Keratinocyte (primary cell): ENCODE measurements at regions not wholly inside any gene's neighbourhood (a gene's known extent, or its start where the extent isn't known, plus 50 kb on each side); places are given as distances from the start of the nearest gene placed in this dataset.

Source experiments
- DNase-seq: peaks from one replicate; pipeline ENCODE4 v3.0.0-alpha.2; 2011; ENCODE audit warnings: low read depth, missing footprints, low spot score
- FAIRE-seq: peaks from 2 replicates; lab custom pipeline; 2011; peaks lifted over from hg19 to GRCh38; lab: Jason Lieb, UNC
- H2AFZ ChIP-seq: 2 replicates; pipeline ENCODE4 v1.6.0; 2012; ENCODE audit warnings: low read length, control low read depth, inconsistent platforms; ENCODE audit not compliant: control insufficient read depth
- H3K27ac ChIP-seq: 2 replicates; pipeline ENCODE4 v1.5.1; 2011; ENCODE audit warnings: low read length; ENCODE audit not compliant: control insufficient read depth, insufficient read depth
- H3K27me3 ChIP-seq: 3 replicates; pipeline ENCODE4 v1.6.0; 2011; ENCODE audit warnings: low read length; ENCODE audit not compliant: control insufficient read depth, insufficient read depth; ENCODE audit errors: extremely low read depth
- H3K36me3 ChIP-seq, 2 experiments: 2 replicates in 1 of 2; 3 replicates in 1 of 2; pipeline ENCODE4 v1.5.1; 2011; ENCODE audit warnings: low read length in 2 of 2, mild to moderate bottlenecking in 1 of 2; ENCODE audit not compliant: control insufficient read depth in 2 of 2, insufficient read depth in 2 of 2; ENCODE audit errors: extremely low read depth in 1 of 2
- H3K4me1 ChIP-seq: 3 replicates; pipeline ENCODE4 v1.5.1; 2011; ENCODE audit warnings: low read length; ENCODE audit not compliant: control insufficient read depth, insufficient read depth; ENCODE audit errors: extremely low read depth
- H3K4me2 ChIP-seq: 3 replicates; pipeline ENCODE4 v1.6.0; 2011; ENCODE audit warnings: low read depth, low read length; ENCODE audit not compliant: control insufficient read depth, insufficient read depth; ENCODE audit errors: extremely low read depth
- H3K4me3 ChIP-seq, 3 experiments: fragments of 200-600 bp in 1 of 3; sonication (generic) in 1 of 3; 2 replicates in 2 of 3; 3 replicates in 1 of 3; pipeline ENCODE4 v1.5.1; 2011 to 2016; ENCODE audit warnings: low read length in 3 of 3, mild to moderate bottlenecking in 3 of 3, control low read depth in 2 of 3, inconsistent platforms in 1 of 3, low read depth in 1 of 3, mixed read lengths in 1 of 3, mixed run types in 1 of 3, moderate library complexity in 1 of 3; ENCODE audit not compliant: control insufficient read depth in 2 of 3, insufficient read depth in 2 of 3; ENCODE audit errors: extremely low read depth in 1 of 3
- H3K79me2 ChIP-seq: 2 replicates; pipeline ENCODE4 v1.6.0; 2012; ENCODE audit warnings: low read length; ENCODE audit not compliant: control insufficient read depth, insufficient read depth
- H3K9ac ChIP-seq: 3 replicates; pipeline ENCODE4 v1.6.0; 2011; ENCODE audit warnings: low read length; ENCODE audit not compliant: control insufficient read depth, insufficient read depth; ENCODE audit errors: extremely low read depth
- H3K9me1 ChIP-seq: 3 replicates; pipeline ENCODE4 v1.6.0; 2011; ENCODE audit warnings: low read length; ENCODE audit not compliant: control insufficient read depth, insufficient read depth; ENCODE audit errors: extremely low read depth
- H3K9me3 ChIP-seq: 2 replicates; pipeline ENCODE4 v1.5.1; 2012; ENCODE audit warnings: low read depth, low read length; ENCODE audit not compliant: control insufficient read depth
- H4K20me1 ChIP-seq: 3 replicates; pipeline ENCODE4 v1.6.0; 2011; ENCODE audit warnings: low read length; ENCODE audit not compliant: control insufficient read depth, insufficient read depth; ENCODE audit errors: extremely low read depth
- EZH2 ChIP-seq: IDR thresholded peaks from one replicate; pipeline ENCODE4 v1.6.1; 2012; ENCODE audit warnings: inconsistent platforms, mild to moderate bottlenecking, low read length, moderate library complexity
- dilution Hi-C: fragments of 300-500 bp; cut with MboI; formaldehyde crosslinking; loops from one replicate; pipeline ENCODE4 v1.7.0; 2020; ENCODE audit warnings: low sequenced_read_pairs; ENCODE audit not compliant: extremely low pct_ligation_motif_present
- TF ChIP-seq, protein P1 (sequence below), 3 experiments: IDR thresholded peaks in 1 of 3; conservative IDR thresholded peaks in 1 of 3; optimal IDR thresholded peaks in 1 of 3; 2 replicates in 2 of 3; 3 replicates in 1 of 3; pipeline versions ENCODE3 to v1.5.1; 2011; ENCODE audit warnings: low read length in 3 of 3, mild to moderate bottlenecking in 3 of 3, moderate library complexity in 2 of 3, control low read depth in 1 of 3, inconsistent platforms in 1 of 3; ENCODE audit not compliant: insufficient read depth in 2 of 3; ENCODE audit errors: extremely low read depth in 1 of 3

DNA sequence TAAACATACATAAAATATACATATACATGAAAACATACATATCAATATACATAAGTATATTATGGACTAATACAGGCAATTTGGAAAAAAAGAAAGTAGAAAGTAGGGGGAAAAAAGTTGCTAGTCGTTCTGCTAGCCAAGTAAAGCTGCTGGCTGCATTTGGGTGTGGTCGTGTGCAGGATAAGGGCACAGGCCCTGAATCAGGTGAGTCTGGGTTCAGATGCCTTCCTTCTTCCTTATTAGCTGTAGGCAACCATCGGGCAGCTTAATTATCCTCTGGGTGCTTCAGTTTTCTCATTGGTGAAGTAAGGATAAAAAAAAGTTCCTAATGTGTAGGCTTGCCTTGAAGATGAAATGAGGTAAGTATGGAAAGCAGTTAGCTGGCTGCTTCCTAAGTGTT lies 59.2 kb upstream of the SPRY4 start:
- Histone ChIP-seq H3K4me3 (no peak overlapping the region), H3K4me1 (peaks cover 18% of the 10 kb centered on the region)
- no peak for DNase-seq

DNA sequence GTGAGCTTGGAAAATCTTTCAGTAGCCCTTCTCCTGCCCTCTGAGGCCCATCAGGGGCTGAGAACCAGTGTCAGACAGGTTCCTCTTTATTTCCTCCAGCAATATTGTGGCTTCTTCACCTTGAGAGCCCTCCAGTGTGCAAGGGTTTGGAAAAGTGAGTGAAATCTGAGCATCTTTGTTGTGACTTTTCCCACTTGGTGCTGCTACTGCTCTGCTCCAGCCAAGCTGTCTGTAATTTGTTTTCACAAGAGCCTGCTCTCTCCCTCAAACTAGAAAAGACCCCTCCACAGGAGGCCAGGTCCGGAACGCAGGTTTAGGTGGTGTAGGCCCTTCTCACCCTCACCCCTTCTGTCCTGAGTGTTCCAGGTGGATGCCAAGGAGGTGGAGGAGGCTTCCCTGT lies 57.4 kb upstream of the SPRY4 start:
- dilution Hi-C loops, result no loop called here
- no peak for TF ChIP-seq EZH2
- TF ChIP-seq, protein P1, sequence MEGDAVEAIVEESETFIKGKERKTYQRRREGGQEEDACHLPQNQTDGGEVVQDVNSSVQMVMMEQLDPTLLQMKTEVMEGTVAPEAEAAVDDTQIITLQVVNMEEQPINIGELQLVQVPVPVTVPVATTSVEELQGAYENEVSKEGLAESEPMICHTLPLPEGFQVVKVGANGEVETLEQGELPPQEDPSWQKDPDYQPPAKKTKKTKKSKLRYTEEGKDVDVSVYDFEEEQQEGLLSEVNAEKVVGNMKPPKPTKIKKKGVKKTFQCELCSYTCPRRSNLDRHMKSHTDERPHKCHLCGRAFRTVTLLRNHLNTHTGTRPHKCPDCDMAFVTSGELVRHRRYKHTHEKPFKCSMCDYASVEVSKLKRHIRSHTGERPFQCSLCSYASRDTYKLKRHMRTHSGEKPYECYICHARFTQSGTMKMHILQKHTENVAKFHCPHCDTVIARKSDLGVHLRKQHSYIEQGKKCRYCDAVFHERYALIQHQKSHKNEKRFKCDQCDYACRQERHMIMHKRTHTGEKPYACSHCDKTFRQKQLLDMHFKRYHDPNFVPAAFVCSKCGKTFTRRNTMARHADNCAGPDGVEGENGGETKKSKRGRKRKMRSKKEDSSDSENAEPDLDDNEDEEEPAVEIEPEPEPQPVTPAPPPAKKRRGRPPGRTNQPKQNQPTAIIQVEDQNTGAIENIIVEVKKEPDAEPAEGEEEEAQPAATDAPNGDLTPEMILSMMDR (optimal IDR thresholded peaks at IDR 0.05 in 1 of 3, IDR thresholded peaks at IDR 0.05 in 1 of 3, conservative IDR thresholded peaks at IDR 0.05 in 1 of 3; ENCODE audit: extremely low read depth in 1 of 3, insufficient read depth in 2 of 3, low read length in 3 of 3), result no peak
- H2AFZ ChIP-seq, result no peak overlapping the region

More for the DNA sequence above, 59.2 kb upstream of the SPRY4 start:
- H3K79me2 ChIP-seq, result no peaks in the 10 kb centered on the region
- no peak overlapping the region for H3K9ac ChIP-seq
- H3K4me2 ChIP-seq, result peak overlapping the region; percentile 22
- dilution Hi-C loops, result no loop called here
- H2AFZ ChIP-seq, result peak overlapping the region; percentile 22
- no peaks in the 10 kb centered on the region for H3K9me1 ChIP-seq
- H3K36me3 ChIP-seq, result no peaks in the 10 kb centered on the region
- H3K27me3 ChIP-seq, result no peaks in the 10 kb centered on the region
- H4K20me1 ChIP-seq, result no peaks in the 10 kb centered on the region
- no peak for FAIRE-seq
- no peaks in the 10 kb centered on the region for H3K9me3 ChIP-seq
- H3K27ac ChIP-seq, result no peak overlapping the region
- TF ChIP-seq, protein P1 (optimal IDR thresholded peaks at IDR 0.05 in 1 of 3, IDR thresholded peaks at IDR 0.05 in 1 of 3, conservative IDR thresholded peaks at IDR 0.05 in 1 of 3; ENCODE audit: extremely low read depth in 1 of 3, insufficient read depth in 2 of 3, low read length in 3 of 3), result no peak
- TF ChIP-seq EZH2, result no peak

More for the DNA sequence above, 57.4 kb upstream of the SPRY4 start:
- Histone ChIP-seq H3K4me3 (no peak overlapping the region), H3K4me2 (no peak overlapping the region), H3K9me1 (no peaks in the 10 kb centered on the region), H3K27ac (no peak overlapping the region), H3K4me1 (peaks cover 13% of the 10 kb centered on the region), H3K9ac (no peak overlapping the region), H3K9me3 (no peaks in the 10 kb centered on the region), H3K27me3 (no peaks in the 10 kb centered on the region), H3K36me3 (no peaks in the 10 kb centered on the region), H4K20me1 (no peaks in the 10 kb centered on the region), H3K79me2 (no peaks in the 10 kb centered on the region)
- FAIRE-seq (no peak), DNase-seq (no peak)
